Ishikawa (cell line): ENCODE measurements at regions not wholly inside any gene's neighbourhood (a gene's known extent, or its start where the extent isn't known, plus 50 kb on each side); places are given as distances from the start of the nearest gene placed in this dataset.

Experiments used
- CEBPB ChIP-seq: IDR thresholded peaks from 2 replicates; pipeline ENCODE4 v1.6.1; 2012
- CREB1 ChIP-seq: IDR thresholded peaks from 2 replicates; pipeline ENCODE4 v1.6.1; 2012; ENCODE audit warnings: low read depth
- EGR1 ChIP-seq: IDR thresholded peaks from 2 replicates; pipeline ENCODE4 v1.6.1; 2012
- EP300 ChIP-seq: IDR thresholded peaks from 2 replicates; pipeline ENCODE4 v1.6.1; 2012; ENCODE audit warnings: borderline replicate concordance
- FOXM1 ChIP-seq: IDR thresholded peaks from 2 replicates; pipeline ENCODE4 v1.6.1; 2012; ENCODE audit warnings: low read depth, borderline replicate concordance
- MAX ChIP-seq: IDR thresholded peaks from 2 replicates; pipeline ENCODE4 v1.6.1; 2012
- NFIC ChIP-seq: IDR thresholded peaks from 2 replicates; pipeline ENCODE4 v1.6.1; 2012
- RAD21 ChIP-seq: IDR thresholded peaks from 2 replicates; pipeline ENCODE4 v1.6.1; 2012; ENCODE audit warnings: low read depth
- REST ChIP-seq: IDR thresholded peaks from 2 replicates; pipeline ENCODE4 v1.6.1; 2012; ENCODE audit warnings: low read depth, mild to moderate bottlenecking
- TAF1 ChIP-seq: IDR thresholded peaks from 2 replicates; pipeline ENCODE4 v1.6.1; 2012; ENCODE audit warnings: low read depth, mild to moderate bottlenecking
- TCF12 ChIP-seq: IDR thresholded peaks from 2 replicates; pipeline ENCODE4 v1.6.1; 2012; ENCODE audit warnings: low read depth
- TEAD4 ChIP-seq: IDR thresholded peaks from 2 replicates; pipeline ENCODE4 v1.6.1; 2012
- USF1 ChIP-seq: IDR thresholded peaks from 2 replicates; pipeline ENCODE4 v1.6.1; 2012
- YY1 ChIP-seq: IDR thresholded peaks from 2 replicates; pipeline ENCODE4 v1.6.1; 2012; ENCODE audit warnings: low read depth
- ZBTB7A ChIP-seq: IDR thresholded peaks from 2 replicates; pipeline ENCODE4 v1.6.1; 2012; ENCODE audit warnings: low read depth

- TF ChIP-seq MAX (0 out of 2 replicates have a peak, but pooled peaks have one; percentile 17), EGR1 (no peak), REST (no peak), TEAD4 (peak; percentile 38; the same call in 1 of the 2 replicates), FOXM1 (peak; percentile 43; the same call in 1 of the 2 replicates), CREB1 (no peak), YY1 (no peak), RAD21 (no peak), EP300 (peak; percentile 60; the same call in 1 of the 2 replicates), TAF1 (no peak), TCF12 (peak; percentile 76)
These were observed 1292.6 kb upstream of the MAP3K7 start for GRCh38 chr6:91879386-91879995.

- no peak for TF ChIP-seq CEBPB
- TF ChIP-seq CREB1, result no peak
- TF ChIP-seq EGR1, result no peak
- TF ChIP-seq TEAD4, result no peak
- no peak for TF ChIP-seq ZBTB7A
- no peak for TF ChIP-seq MAX
- no peak for TF ChIP-seq EP300
- TF ChIP-seq TAF1, result no peak
- TF ChIP-seq NFIC, result no peak
- TF ChIP-seq RAD21, result no peak
- no peak for TF ChIP-seq USF1
- no peak for TF ChIP-seq TCF12
- TF ChIP-seq REST, result no peak
These were observed 1291.1 kb upstream of the MAP3K7 start for GRCh38 chr6:91877994-91878393.

GRCh38 chr6:91874971-91875370 is 1288.1 kb upstream of the MAP3K7 start:
- no peak for TF ChIP-seq YY1
- no peak for TF ChIP-seq TEAD4
- no peak for TF ChIP-seq CREB1
- no peak for TF ChIP-seq TCF12
- no peak for TF ChIP-seq REST
- TF ChIP-seq MAX, result no peak
- TF ChIP-seq ZBTB7A, result no peak
- no peak for TF ChIP-seq NFIC
- TF ChIP-seq USF1, result no peak
- TF ChIP-seq CEBPB, result no peak

GRCh38 chr6:91868539-91869202 is 1281.8 kb upstream of the MAP3K7 start:
- TF ChIP-seq CEBPB, result no peak
- no peak for TF ChIP-seq NFIC
- TF ChIP-seq CREB1, result no peak
- no peak for TF ChIP-seq RAD21
- TF ChIP-seq TAF1, result no peak
- no peak for TF ChIP-seq EP300
- TF ChIP-seq ZBTB7A, result no peak
- no peak for TF ChIP-seq TCF12
- TF ChIP-seq YY1, result no peak
- TF ChIP-seq USF1, result no peak
- no peak for TF ChIP-seq MAX
- TF ChIP-seq FOXM1, result no peak
- no peak for TF ChIP-seq EGR1
